OCI-LY1 (cell line): ENCODE measurements at regions not wholly inside any gene's neighbourhood (a gene's known extent, or its start where the extent isn't known, plus 50 kb on each side); places are given as distances from the start of the nearest gene placed in this dataset.

Source experiments
- EZH2 ChIP-seq: fragments of 200-600 bp; sonication (generic), shearing (Covaris generic); IDR thresholded peaks from 2 replicates; pipeline ENCODE4 v1.8.0; 2017; ENCODE audit warnings: borderline replicate concordance, mixed run types, mild to moderate bottlenecking, antibody characterized with exemption, low read length, moderate library complexity, mixed read lengths
- TF ChIP-seq, protein P1 (sequence below): fragments of 200-600 bp; sonication (generic), shearing (Covaris generic); IDR thresholded peaks from 2 replicates; pipeline ENCODE4 v1.5.1; 2017; ENCODE audit warnings: mild to moderate bottlenecking, antibody characterized with exemption, low read length, moderate library complexity, mixed read lengths

GRCh38 chr7:88614736-88615135, 144.8 kb upstream of the ZNF804B start:
- TF ChIP-seq, protein P1, sequence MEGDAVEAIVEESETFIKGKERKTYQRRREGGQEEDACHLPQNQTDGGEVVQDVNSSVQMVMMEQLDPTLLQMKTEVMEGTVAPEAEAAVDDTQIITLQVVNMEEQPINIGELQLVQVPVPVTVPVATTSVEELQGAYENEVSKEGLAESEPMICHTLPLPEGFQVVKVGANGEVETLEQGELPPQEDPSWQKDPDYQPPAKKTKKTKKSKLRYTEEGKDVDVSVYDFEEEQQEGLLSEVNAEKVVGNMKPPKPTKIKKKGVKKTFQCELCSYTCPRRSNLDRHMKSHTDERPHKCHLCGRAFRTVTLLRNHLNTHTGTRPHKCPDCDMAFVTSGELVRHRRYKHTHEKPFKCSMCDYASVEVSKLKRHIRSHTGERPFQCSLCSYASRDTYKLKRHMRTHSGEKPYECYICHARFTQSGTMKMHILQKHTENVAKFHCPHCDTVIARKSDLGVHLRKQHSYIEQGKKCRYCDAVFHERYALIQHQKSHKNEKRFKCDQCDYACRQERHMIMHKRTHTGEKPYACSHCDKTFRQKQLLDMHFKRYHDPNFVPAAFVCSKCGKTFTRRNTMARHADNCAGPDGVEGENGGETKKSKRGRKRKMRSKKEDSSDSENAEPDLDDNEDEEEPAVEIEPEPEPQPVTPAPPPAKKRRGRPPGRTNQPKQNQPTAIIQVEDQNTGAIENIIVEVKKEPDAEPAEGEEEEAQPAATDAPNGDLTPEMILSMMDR: no peak
- TF ChIP-seq EZH2: no peak
